Activated T-helper 1 cell treated with anti-CD3 and anti-CD28 coated beads, Interleukin-12 subunit alpha, Interleukin-12 subunit beta, Interleukin-2, Interleukin-4 antibody, amounts not matched to agents 30 ng/mL and 10 ng/mL and 1 ng/mL, durations not matched to agents 14 hours and 24 hours and 36 hours (primary cell): ENCODE measurements at regions not wholly inside any gene's neighbourhood (a gene's known extent, or its start where the extent isn't known, plus 50 kb on each side); places are given as distances from the start of the nearest gene placed in this dataset.

ENCODE experiments used
- DNase-seq: peaks from one replicate; pipeline ENCODE4 v3.0.0; 2021; ENCODE audit warnings: low spot score
- H3K27ac Mint-ChIP-seq: one replicate; pipeline ENCODE4 v1.8.0; 2021; ENCODE audit warnings: mild to moderate bottlenecking, mixed read lengths
- H3K27me3 Mint-ChIP-seq: one replicate; pipeline ENCODE4 v1.8.0; 2022; ENCODE audit warnings: mild to moderate bottlenecking, moderate library complexity, mixed read lengths; ENCODE audit not compliant: insufficient read depth
- H3K36me3 Mint-ChIP-seq: one replicate; pipeline ENCODE4 v1.8.0; 2021; ENCODE audit warnings: low read depth, mixed read lengths
- H3K4me1 Mint-ChIP-seq: one replicate; pipeline ENCODE4 v1.8.0; 2021; ENCODE audit warnings: low read depth, mixed read lengths
- H3K4me3 Mint-ChIP-seq: one replicate; pipeline ENCODE4 v1.8.0; 2021; ENCODE audit warnings: mild to moderate bottlenecking, moderate library complexity, mixed read lengths
- H3K9me3 Mint-ChIP-seq: one replicate; pipeline ENCODE4 v1.8.0; 2021; ENCODE audit warnings: mixed read lengths
- intact Hi-C: fragments of 100-400 bp; cut with micrococcal nuclease; formaldehyde crosslinking; loops from one replicate; pipeline ENCODE4 v1.15.1; 2024

- DNase-seq, result no peak
- Mint-ChIP-seq H3K36me3 (no peaks in the 10 kb centered on the region), H3K9me3 (no peaks in the 10 kb centered on the region), H3K27ac (no peak overlapping the region), H3K4me1 (no peaks in the 10 kb centered on the region), H3K27me3 (no peaks in the 10 kb centered on the region), H3K4me3 (no peak overlapping the region)
- intact Hi-C loops, result no loop called here
Measured at GRCh38 chr2:611519-611918, 65.7 kb downstream of the TMEM18 start.

DNA sequence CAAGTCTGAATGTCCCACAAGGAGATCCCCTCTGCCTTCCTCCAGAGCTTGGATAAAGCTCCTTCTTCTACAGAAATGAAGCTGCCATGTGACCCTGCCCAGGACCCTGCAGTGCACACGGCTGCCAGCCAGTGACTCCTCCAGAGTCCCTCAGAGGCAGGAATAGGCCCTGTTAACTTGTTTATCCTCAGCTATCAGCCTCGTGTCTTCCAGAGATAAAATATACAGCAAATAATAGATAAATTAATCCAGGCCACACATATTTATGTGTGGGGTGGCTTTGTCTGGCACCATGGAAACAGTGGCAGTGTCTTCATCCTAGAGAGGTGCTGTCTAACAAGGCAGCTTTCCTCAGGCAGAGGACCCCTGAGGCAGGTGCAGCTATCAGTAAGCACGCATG lies 66.7 kb downstream of the TMEM18 start:
- H3K9me3 Mint-ChIP-seq, result no peaks in the 10 kb centered on the region
- no peak for DNase-seq
- intact Hi-C loops, result no loop called here
- H3K4me3 Mint-ChIP-seq, result no peak overlapping the region
- no peak overlapping the region for H3K27ac Mint-ChIP-seq
- H3K4me1 Mint-ChIP-seq, result no peaks in the 10 kb centered on the region
- no peaks in the 10 kb centered on the region for H3K27me3 Mint-ChIP-seq
- no peaks in the 10 kb centered on the region for H3K36me3 Mint-ChIP-seq

- Mint-ChIP-seq H3K4me3 (no peak overlapping the region), H3K9me3 (no peaks in the 10 kb centered on the region), H3K4me1 (no peaks in the 10 kb centered on the region), H3K27me3 (no peaks in the 10 kb centered on the region), H3K36me3 (no peaks in the 10 kb centered on the region), H3K27ac (no peak overlapping the region)
- DNase-seq, result no peak
- intact Hi-C loops, result no loop called here
Measured at GRCh38 chr2:609881-610280, 67.3 kb downstream of the TMEM18 start.

DNA sequence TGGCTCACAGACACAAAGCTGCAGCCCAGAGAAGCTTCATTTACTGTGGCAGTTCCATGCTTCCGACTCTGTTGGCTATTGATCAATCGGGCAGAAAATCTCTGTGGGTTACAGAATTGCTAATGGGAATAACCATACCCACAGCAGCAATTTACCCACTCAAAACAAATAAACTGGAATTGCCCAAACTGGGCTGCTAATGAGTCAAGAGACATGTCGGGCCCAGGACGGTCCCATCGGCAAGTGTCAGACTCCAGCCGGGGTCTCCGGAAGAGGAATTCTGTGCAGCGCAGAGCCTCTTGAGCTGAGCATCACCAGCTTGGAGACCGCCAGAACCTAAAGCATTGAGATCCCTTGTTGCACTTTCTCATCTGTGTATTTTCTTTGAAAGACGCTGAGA lies 67.8 kb downstream of the TMEM18 start:
- no peak overlapping the region for H3K4me3 Mint-ChIP-seq

GRCh38 chr2:608711-609110 lies 68.5 kb downstream of the TMEM18 start:
- DNase-seq, result no peak
- H3K4me3 Mint-ChIP-seq, result no peak overlapping the region
- no peaks in the 10 kb centered on the region for H3K4me1 Mint-ChIP-seq
- H3K27ac Mint-ChIP-seq, result no peak overlapping the region
- no peaks in the 10 kb centered on the region for H3K27me3 Mint-ChIP-seq
- no peaks in the 10 kb centered on the region for H3K9me3 Mint-ChIP-seq
- H3K36me3 Mint-ChIP-seq, result no peaks in the 10 kb centered on the region
- intact Hi-C loops, result no loop called here

More for the DNA sequence above, 67.8 kb downstream of the TMEM18 start:
- Mint-ChIP-seq H3K27ac (no peak overlapping the region), H3K36me3 (no peaks in the 10 kb centered on the region), H3K27me3 (no peaks in the 10 kb centered on the region), H3K9me3 (no peaks in the 10 kb centered on the region), H3K4me1 (no peaks in the 10 kb centered on the region)
- DNase-seq, result no peak
- intact Hi-C loops, result no loop called here

DNA sequence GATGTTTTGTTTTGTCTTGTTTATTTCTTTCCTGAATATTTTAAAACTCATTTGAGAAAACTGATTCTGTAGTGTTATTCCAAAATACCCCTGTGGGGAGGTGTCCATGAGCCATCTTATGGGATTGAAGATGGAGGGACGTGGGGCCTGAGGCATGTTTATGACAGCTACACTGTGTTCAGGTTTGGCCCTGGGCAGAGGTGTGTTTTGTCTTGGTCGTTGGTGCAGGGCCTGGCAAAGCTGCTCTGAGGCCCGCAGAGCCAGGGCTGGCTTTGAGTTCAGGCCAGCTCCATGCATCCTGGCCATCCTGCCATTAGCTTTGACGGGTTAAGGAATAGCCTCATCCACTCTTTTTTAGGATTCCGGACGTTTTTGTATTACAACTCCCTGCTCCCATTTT lies 68.9 kb downstream of the TMEM18 start:
- Mint-ChIP-seq H3K9me3 (no peaks in the 10 kb centered on the region), H3K36me3 (no peaks in the 10 kb centered on the region), H3K27me3 (no peaks in the 10 kb centered on the region), H3K4me1 (no peaks in the 10 kb centered on the region), H3K4me3 (no peak overlapping the region), H3K27ac (no peak overlapping the region)
- intact Hi-C loops, result no loop called here
- no peak for DNase-seq

GRCh38 chr2:607709-608108 lies 69.5 kb downstream of the TMEM18 start:
- no peaks in the 10 kb centered on the region for H3K4me1 Mint-ChIP-seq
- H3K36me3 Mint-ChIP-seq, result no peaks in the 10 kb centered on the region
- no peak overlapping the region for H3K4me3 Mint-ChIP-seq
- H3K27me3 Mint-ChIP-seq, result no peaks in the 10 kb centered on the region
- H3K9me3 Mint-ChIP-seq, result no peaks in the 10 kb centered on the region
- no peak for DNase-seq
- intact Hi-C loops, result no loop called here
- no peak overlapping the region for H3K27ac Mint-ChIP-seq

- H3K27ac Mint-ChIP-seq, result no peak overlapping the region
- no peak for DNase-seq
- H3K4me3 Mint-ChIP-seq, result no peak overlapping the region
- H3K9me3 Mint-ChIP-seq, result no peaks in the 10 kb centered on the region
- no peaks in the 10 kb centered on the region for H3K27me3 Mint-ChIP-seq
- no peaks in the 10 kb centered on the region for H3K4me1 Mint-ChIP-seq
- no peaks in the 10 kb centered on the region for H3K36me3 Mint-ChIP-seq
- intact Hi-C loops, result no loop called here
Measured at GRCh38 chr2:607172-607571, 70.0 kb downstream of the TMEM18 start.

- Mint-ChIP-seq H3K9me3 (no peaks in the 10 kb centered on the region), H3K27ac (no peak overlapping the region), H3K36me3 (no peaks in the 10 kb centered on the region), H3K27me3 (no peaks in the 10 kb centered on the region), H3K4me3 (no peak overlapping the region), H3K4me1 (no peaks in the 10 kb centered on the region)
- intact Hi-C loops, result no loop called here
- DNase-seq, result no peak
Measured at GRCh38 chr2:605674-606608, 71.3 kb downstream of the TMEM18 start.

- no peak for DNase-seq
- no peaks in the 10 kb centered on the region for H3K9me3 Mint-ChIP-seq
- H3K27ac Mint-ChIP-seq, result no peak overlapping the region
- no peaks in the 10 kb centered on the region for H3K27me3 Mint-ChIP-seq
- H3K4me1 Mint-ChIP-seq, result no peaks in the 10 kb centered on the region
- intact Hi-C loops, result no loop called here
- no peak overlapping the region for H3K4me3 Mint-ChIP-seq
- no peaks in the 10 kb centered on the region for H3K36me3 Mint-ChIP-seq
Measured at GRCh38 chr2:604854-605524, 72.2 kb downstream of the TMEM18 start.

DNA sequence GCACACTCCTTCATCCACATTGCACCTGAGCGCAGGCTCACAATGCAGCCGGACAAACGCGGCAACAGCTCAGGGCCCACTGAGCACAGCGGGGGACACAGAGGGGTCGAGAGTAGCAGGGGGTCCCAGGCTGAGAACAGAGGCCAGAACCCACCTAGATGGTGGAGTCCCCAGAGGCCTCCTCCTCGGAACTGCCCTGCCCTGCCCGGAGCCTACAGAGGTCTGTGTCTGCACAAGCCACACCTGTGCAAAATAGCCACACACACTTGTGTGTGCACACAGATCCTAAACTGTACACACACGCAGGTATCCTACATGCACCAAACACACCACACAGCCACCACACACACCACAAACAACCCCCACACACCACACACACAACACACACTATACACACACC lies 72.8 kb downstream of the TMEM18 start:
- H3K27ac Mint-ChIP-seq, result no peak overlapping the region
- DNase-seq, result no peak
- H3K27me3 Mint-ChIP-seq, result no peaks in the 10 kb centered on the region
- H3K4me3 Mint-ChIP-seq, result no peak overlapping the region
- no peaks in the 10 kb centered on the region for H3K4me1 Mint-ChIP-seq
- no peaks in the 10 kb centered on the region for H3K9me3 Mint-ChIP-seq
- intact Hi-C loops, result no loop called here
- H3K36me3 Mint-ChIP-seq, result no peaks in the 10 kb centered on the region

GRCh38 chr2:603869-604268 lies 73.3 kb downstream of the TMEM18 start:
- H3K36me3 Mint-ChIP-seq, result no peaks in the 10 kb centered on the region
- no peak for DNase-seq
- no peaks in the 10 kb centered on the region for H3K27me3 Mint-ChIP-seq
- intact Hi-C loops, result no loop called here
- peak overlapping the region; percentile 1 for H3K27ac Mint-ChIP-seq
- no peaks in the 10 kb centered on the region for H3K9me3 Mint-ChIP-seq
- H3K4me3 Mint-ChIP-seq, result no peak overlapping the region
- H3K4me1 Mint-ChIP-seq, result no peaks in the 10 kb centered on the region

GRCh38 chr2:603427-603826 lies 73.8 kb downstream of the TMEM18 start:
- Mint-ChIP-seq H3K27ac (no peak overlapping the region), H3K4me3 (no peak overlapping the region), H3K9me3 (no peaks in the 10 kb centered on the region), H3K4me1 (no peaks in the 10 kb centered on the region), H3K27me3 (no peaks in the 10 kb centered on the region), H3K36me3 (no peaks in the 10 kb centered on the region)
- no peak for DNase-seq
- intact Hi-C loops, result no loop called here
